Endometrial microvascular endothelial cells (primary cell): ENCODE measurements at regions not wholly inside any gene's neighbourhood (a gene's known extent, or its start where the extent isn't known, plus 50 kb on each side); places are given as distances from the start of the nearest gene placed in this dataset.

Source experiments
- in situ Hi-C: cut with HindIII; loops from 2 replicates; pipeline ENCODE4 v1.10.0; 2017; ENCODE audit warnings: low sequenced_read_pairs, low pct_unique_long_range_greater_than_20kb; ENCODE audit errors: inconsistent ontology term

DNA sequence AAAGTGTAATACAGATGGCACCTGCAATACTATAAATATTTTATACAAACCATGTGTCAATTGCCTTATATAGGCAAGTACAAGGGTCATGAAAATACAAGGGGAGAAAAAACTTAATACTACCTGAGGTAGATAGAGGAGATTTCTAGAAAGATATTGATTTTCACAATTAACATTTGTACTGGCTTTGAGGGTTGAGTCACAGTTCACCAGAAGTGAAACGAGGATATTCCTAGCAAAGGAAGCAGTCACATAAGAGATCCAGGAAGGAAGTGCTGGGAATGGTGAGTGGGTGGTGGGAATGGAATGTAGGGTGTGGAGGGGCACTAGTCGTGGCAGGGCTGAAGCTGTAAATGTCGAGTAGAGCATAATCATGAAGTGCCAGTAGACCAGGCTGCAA, 108.7 kb downstream of the P2RY1 start:
- in situ Hi-C loops: no loop called here

DNA sequence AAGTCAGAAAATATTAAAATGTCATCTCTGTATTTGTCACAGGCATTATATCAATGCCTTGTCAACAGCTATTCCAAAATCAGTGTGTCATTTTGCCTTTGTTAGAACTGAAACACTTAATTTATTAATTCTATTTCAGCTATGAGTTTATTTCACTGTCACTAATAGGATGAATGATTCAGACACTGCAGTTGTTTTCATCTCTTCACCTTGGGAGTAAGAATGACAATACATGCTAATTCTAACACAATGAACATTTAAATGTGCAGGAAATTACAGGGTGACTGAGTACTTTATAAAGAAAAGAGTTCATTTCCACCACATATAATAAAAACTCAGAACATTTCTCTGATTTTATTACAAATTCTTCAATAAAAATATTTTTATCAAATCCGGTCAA, 109.7 kb downstream of the P2RY1 start:
- in situ Hi-C loops: no loop called here

DNA sequence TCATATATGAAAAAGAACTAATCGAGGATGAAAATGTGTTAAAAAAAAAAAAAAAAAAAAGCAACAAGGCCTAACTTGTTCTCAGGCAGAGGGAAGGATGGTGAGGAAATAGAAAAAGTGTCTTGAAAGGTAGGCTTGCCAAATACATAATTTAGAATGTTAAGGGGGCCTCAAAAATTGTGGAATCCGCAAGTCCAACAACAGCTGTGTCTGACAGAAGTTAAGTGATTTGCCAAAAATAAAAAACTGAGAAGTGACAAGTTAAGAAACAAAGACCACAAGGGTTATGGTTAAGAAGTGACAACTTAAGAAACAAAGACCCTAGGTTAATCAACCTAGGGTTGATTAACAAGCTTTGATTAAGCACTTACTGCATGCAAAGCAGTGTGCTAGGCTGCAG, 110.6 kb downstream of the P2RY1 start:
- in situ Hi-C loops: no loop called here

DNA sequence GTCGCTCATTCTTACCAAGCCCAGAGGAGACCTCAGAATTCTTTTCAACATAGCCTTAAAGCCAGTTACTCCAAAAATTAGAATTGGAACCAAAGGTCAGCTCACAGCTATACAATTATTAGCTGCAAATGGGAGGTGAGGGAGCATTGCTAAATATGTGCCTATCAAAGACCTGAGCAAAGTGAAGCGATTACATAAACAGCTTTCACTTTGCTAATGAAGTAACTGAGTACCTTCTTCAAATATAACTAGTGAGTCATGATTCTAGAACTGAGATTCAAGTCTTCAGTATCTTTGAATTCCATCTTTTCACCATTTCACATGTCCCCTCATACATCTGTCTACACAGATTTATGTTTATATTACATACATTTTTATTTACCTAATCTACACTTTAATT, 122.6 kb downstream of the P2RY1 start:
- in situ Hi-C loops: no loop called here

DNA sequence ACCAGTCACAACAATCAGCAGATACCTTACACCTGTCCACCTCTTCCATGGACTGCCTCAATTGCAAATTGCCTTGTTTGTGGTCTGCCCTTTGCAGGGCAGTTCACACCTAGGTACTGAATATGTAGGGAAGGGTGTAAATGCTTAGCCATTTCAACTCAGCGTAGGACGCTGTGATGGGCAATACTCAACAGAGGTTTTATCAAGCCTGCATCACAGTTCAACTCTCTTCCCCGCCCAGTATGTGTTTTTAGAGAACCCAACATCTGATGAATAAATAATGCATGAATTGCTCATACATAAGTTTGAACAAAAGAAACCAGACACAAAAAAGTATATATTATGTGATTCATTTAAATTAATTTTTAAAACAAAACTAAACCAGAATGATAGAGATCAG, 124.4 kb downstream of the P2RY1 start:
- in situ Hi-C loops: no loop called here

DNA sequence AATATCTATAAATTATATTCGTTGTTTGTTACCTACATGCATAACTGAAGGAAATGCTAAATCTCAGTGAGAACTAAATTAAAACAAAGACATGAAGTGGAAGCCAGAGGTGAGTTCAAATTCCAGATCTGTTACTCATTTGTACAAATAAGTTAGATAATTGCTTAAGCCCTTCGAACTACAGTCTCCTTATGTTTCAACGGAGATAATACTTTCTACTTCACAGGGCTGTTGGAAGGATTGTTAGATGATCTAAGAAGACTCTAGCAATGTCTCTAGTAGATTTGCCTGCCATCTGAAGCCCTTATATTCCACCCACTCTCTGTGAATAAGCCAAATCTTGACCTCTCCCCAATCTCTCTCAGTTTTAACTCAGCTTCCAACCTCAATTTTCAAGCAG, 125.8 kb downstream of the P2RY1 start:
- in situ Hi-C loops: no loop called here

DNA sequence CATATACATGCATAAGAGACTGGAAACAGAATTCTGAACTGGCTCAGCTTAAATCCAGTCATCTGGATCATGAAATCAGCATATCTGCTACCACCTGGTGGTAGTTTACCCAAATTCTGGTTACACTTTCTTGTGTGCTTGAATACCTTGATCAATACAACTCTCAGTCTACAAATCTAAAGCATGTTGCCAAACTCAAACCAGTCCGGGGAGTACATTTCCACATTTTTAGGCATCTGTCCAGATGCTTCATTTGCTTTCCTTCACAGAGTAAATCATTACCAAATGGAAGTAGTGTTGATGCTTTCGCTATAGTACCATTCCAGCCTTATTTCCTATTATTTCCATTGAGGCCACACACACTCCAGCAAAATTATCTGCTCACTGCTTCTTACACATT, 126.4 kb downstream of the P2RY1 start:
- in situ Hi-C loops: no loop called here

DNA sequence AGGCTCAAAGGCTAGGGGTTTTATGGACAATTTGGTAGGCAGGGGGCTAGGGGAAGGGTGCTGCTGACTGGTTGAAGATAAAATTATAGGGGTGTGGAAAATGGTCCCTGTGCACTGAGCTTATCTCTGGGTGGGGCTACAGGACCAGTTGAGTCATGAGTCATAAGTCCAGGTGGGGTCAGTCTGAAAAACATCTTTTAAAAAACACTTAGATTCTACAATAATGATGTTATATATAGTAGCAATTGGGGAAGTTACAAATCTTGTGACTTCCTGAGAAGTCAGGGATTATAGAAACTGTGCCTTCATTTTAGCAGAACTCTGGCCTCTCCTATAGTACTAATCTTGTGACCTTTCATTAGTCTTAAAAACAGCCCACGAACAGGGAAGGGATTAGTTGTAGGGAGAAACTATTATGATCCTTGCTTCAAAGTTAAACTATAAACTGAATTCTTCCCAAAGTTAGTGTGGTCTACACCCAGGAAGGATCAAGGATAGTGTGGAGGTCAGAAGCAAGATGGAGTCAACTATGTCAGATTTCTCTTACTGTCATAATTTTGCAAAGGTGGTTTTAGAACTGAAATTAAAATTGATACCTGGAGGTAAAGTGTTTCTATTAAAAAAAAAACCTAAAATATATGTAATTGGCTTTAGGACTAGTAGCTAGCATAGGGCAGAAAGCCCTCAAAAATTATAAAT, 130.1 kb downstream of the P2RY1 start:
- in situ Hi-C loops: no loop called here

DNA sequence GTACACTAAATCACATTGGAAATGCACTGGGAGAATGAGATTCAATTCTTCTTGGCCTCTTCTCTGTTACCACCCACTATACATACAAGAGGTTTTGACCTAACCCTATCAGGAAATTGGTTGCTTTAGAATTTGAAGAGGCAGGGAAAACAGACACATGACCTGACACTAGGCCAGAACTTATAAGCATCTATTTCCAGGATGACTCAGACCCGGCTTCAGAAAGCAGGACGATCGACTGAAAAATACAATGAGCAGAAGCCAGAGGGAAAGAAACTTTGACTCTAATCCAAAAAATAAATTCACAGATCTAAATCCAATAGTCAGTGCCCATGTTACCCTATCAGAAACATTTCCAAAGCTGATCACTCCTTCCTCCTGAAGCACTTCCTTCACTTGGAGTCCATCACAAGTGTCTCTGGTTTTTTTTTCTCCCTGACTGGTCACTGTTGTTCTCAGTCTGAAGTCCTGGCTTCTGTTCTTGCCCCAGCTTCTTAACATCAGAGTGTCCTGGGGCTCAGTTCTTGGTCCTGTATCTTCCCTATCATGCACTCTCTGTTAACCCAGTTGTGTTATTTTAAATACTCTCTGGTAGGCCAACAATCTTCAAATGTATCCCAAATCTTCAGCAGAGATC, 133.6 kb downstream of the P2RY1 start:
- in situ Hi-C loops: no loop called here

DNA sequence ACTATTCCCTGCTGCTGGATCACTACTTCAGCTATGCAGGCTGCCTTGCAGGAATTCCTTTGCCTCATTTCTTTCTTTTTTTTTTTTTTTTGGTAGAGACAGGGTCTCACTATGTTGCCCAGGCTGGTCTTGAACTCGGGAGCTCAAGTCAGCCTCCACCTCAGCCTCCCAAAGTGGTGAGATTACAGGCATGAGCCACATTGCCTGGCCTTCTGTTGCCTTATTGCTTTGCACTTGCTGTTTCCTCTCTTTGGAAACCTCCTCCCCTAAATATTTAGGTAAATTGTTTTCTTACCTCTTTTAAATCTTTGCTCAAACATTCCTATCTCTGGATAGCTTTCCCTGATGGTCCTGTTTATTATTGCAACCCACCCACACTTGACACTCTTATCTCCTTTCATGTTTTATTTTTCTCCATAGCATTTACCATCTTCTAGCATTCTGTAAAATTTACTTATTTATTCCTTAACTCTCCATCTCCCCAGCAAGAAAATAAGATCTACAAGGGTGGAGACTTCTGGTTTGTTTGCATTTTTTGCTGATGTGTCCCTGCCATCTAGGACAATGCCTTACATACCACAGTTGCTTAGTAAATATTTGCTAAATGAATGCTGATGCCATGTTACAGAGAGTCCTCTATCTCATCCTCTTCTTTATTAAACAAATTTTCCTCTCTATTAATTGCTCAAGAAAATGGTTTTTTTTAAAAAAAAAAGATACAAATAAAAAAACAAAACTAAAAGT, 134.8 kb downstream of the P2RY1 start:
- in situ Hi-C loops: no loop called here

DNA sequence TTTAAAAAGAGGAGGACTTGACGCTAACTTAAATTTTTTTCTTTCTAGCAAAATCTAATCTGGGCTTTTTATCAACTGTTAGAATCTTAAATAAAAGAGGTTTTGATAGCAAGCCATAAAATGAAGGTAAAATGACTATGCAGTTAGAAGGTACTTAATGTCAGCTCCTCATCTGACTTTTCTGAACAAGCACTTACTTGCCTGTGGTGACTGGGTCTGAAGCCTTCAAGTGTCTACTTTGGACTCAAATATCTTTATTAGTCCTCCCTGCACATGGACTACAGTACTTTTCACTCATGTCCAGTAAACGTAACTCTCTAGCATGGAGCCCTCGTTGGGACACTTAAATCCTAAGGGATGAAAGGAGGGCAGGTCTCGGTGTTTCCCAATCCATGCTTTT, 135.9 kb downstream of the P2RY1 start:
- in situ Hi-C loops: no loop called here

DNA sequence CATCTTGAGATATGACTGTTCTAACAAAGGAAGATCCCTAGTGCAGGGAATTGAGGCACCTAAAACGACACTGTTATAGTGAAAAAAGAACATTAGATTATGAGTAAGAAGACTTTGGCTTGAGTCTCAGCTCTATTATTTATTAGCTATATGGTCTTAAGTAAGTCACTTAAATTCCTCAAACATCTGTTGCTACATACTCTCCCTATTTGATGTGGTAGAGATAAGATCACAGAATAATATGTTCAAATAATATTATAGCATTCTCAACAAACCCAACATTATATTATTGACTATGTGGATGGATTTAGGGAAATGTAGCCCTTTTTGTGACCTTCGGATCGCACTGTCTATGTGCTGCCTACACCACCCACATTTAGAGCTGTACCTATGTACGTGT, 136.9 kb downstream of the P2RY1 start:
- in situ Hi-C loops: no loop called here

DNA sequence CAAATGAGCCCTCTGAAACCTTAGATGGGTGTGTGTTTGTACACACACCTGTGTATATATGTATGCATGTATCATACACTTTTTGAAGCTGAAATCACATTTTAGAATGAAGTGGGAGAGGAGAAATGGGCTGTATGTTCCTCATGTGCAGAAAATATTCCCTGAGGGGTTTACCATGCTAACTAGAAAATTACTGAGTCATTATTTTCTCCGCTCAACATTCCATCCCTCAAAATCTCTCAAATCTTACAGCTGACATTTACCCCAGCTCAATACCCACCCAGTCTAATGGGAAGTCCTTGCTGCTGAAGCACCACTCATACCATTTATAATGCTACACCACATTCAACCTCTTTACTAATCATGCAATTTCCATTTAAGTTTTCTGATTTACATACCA, 138.6 kb downstream of the P2RY1 start:
- in situ Hi-C loops: no loop called here

DNA sequence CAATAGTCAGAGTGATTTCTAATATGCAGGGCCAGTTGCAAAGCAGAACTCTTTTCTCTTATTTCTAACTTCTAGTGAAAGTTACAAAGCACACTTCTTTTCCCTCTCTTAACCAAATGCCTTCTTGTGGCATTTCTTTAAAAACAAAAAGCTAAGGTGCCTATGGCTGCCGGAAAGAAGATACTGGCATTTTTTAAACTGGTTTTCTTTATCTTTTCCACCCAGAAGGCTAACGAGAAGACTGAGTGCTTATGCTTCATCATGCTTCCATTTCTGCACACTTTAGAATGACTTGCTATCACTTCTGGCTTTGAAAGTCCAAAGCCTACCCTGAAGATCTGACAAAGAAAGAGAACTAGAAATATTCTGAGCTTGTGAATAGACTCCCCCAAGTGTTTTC, 141.3 kb downstream of the P2RY1 start:
- in situ Hi-C loops: no loop called here

DNA sequence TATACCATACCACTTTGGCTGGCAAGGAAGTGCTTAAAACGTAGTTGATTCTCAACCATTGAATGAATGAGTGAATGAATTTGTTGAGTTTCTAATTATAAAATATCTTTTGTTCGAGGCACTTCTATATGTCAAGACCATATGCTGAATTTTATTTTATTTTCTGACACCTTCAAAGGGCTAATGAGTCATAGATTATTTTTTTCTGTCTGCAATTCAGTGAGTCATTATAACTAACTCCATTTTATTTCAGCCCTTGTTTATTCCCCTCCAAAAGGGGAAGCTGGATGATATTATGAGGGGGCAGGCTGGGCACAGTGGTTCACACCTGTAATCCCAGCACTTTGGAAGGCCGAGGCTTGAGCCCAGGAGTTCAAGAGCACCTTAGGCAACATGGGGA, 142.4 kb downstream of the P2RY1 start:
- in situ Hi-C loops: no loop called here

DNA sequence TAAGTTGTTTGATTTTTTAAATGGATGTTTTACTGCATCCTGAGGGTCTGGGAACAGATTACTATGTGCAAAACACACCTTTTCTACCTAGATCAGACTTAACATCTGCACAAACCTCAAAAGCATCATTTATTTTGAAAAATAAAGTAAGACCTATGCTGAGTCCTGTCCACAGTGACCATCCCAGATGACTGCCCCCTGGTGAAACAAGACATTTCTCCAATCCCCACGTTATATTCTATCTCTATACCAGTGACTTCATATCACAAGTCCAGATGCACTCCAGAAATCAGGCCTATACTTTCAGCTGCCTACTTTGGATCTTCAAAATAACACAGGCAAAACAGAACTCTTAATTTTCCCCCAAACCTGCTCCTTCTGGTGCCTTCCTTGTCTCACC, 143.2 kb downstream of the P2RY1 start:
- in situ Hi-C loops: no loop called here

DNA sequence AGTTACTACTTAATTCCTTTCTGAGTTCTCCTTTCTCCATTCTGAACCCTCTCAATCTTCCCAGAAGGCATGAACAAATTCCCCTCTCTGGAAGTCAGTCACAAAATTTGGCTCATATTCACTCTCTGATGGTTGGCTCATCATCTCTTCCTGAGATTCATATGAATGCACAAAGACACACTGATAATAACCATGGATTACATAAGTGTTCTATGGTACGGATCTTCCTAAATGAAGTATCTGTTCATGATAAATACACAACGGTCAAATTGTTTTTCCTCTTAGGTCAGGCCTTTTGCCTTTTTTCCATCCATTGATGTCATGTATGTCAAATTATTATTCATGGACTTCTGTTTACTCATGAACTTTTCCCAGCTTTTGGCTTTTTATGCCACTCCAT, 162.6 kb downstream of the P2RY1 start:
- in situ Hi-C loops: no loop called here

DNA sequence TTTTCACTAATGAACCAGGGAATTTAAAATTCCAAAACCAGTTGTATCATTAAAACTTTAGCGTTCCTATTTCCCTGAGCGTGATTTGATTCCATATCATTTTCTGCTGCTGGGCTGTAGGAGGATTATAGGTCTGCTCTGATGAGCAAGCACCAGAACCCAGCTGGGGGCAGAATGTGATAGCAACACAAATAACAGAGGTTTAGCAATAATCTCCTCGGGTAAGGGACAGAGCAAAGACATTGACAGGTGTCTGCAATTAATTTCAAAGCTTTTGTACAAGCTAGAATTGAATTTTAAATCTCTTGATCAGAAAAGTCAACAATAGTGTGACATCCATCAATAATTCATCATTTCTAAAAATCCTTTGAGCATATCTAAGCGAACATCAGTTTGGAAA, 163.4 kb upstream of the RAP2B start:
- in situ Hi-C loops: no loop called here

DNA sequence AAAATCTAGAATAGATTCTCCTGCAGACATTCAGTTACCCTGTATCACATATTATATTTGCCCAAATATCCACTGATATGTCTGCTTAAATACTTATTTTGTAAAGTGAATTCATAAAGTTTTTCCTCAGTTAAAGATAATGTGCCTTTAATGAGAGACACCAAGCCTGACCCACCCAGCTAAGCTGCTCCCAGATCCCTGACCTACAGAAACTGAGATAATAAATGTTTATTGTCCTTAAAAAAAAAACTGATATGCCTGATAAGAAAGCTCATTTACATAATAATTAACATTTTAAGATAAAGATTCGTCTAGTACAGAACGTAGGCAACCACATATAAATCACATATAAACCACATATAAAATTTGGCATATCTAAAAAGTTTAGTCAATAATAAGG, 161.7 kb upstream of the RAP2B start:
- in situ Hi-C loops: no loop called here
